WTC11 (cell line): ENCODE measurements at regions not wholly inside any gene's neighbourhood (a gene's known extent, or its start where the extent isn't known, plus 50 kb on each side); places are given as distances from the start of the nearest gene placed in this dataset.

Source experiments
- FOXJ3 ChIP-seq: sonication (generic); formaldehyde crosslinking; IDR thresholded peaks from 2 replicates; pipeline ENCODE4 v1.9.0; 2021; ENCODE audit warnings: missing genetic modification reagents, mild to moderate bottlenecking, borderline replicate concordance
- JUN ChIP-seq: sonication (generic); formaldehyde crosslinking; IDR thresholded peaks from 2 replicates; pipeline ENCODE4 v1.8.0; 2023; ENCODE audit warnings: mild to moderate bottlenecking, missing genetic modification reagents
- USF1 ChIP-seq: sonication (generic); formaldehyde crosslinking; IDR thresholded peaks from 2 replicates; pipeline ENCODE4 v1.8.0; 2022; ENCODE audit warnings: mild to moderate bottlenecking, missing genetic modification reagents
- TF ChIP-seq, protein P1 (sequence below): fragments of 200-600 bp; IDR thresholded peaks from 2 replicates; pipeline ENCODE4 v1.8.0; 2022; ENCODE audit warnings: antibody characterized with exemption
- TF ChIP-seq, protein P2 (sequence below): sonication (generic); formaldehyde crosslinking; IDR thresholded peaks from 2 replicates; pipeline ENCODE4 v1.8.1; 2022; ENCODE audit warnings: low read depth, mild to moderate bottlenecking, moderate library complexity, missing genetic modification reagents, borderline replicate concordance

DNA sequence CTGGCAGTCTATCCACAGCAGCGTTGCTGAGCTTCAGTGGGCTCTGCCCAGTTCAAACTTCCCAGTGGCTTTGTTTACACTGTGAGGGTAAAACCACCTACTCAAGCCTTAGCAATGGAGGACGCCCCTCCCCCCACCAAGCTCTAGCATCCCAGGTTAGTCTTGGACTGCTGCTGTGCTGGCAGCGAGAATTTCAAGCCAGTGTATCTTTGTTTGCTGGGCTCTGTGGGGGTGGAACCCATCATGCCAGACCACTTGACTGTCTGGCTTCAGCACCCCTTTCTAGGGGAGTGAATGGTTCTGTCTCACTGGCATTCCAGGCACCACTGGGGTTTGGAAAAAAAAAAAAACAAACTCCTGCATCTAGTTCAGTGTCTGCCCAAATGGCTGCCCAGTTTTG is 249.7 kb upstream of the SYNCRIP start:
- TF ChIP-seq FOXJ3 (CRISPR knock-in tag) (no peak), JUN (no peak), USF1 (CRISPR knock-in tag) (no peak)
- TF ChIP-seq, protein P1, sequence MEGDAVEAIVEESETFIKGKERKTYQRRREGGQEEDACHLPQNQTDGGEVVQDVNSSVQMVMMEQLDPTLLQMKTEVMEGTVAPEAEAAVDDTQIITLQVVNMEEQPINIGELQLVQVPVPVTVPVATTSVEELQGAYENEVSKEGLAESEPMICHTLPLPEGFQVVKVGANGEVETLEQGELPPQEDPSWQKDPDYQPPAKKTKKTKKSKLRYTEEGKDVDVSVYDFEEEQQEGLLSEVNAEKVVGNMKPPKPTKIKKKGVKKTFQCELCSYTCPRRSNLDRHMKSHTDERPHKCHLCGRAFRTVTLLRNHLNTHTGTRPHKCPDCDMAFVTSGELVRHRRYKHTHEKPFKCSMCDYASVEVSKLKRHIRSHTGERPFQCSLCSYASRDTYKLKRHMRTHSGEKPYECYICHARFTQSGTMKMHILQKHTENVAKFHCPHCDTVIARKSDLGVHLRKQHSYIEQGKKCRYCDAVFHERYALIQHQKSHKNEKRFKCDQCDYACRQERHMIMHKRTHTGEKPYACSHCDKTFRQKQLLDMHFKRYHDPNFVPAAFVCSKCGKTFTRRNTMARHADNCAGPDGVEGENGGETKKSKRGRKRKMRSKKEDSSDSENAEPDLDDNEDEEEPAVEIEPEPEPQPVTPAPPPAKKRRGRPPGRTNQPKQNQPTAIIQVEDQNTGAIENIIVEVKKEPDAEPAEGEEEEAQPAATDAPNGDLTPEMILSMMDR, result no peak
- TF ChIP-seq, protein P2, sequence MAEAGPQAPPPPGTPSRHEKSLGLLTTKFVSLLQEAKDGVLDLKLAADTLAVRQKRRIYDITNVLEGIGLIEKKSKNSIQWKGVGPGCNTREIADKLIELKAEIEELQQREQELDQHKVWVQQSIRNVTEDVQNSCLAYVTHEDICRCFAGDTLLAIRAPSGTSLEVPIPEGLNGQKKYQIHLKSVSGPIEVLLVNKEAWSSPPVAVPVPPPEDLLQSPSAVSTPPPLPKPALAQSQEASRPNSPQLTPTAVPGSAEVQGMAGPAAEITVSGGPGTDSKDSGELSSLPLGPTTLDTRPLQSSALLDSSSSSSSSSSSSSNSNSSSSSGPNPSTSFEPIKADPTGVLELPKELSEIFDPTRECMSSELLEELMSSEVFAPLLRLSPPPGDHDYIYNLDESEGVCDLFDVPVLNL (CRISPR knock-in tag), result no peak
